GM18498 (cell line): ENCODE measurements at regions not wholly inside any gene's neighbourhood (a gene's known extent, or its start where the extent isn't known, plus 50 kb on each side); places are given as distances from the start of the nearest gene placed in this dataset.

Experiments
- ATAC-seq: cut with Tn5 transposase; IDR thresholded peaks from one replicate; pipeline ENCODE4 v1.9.1; 2021; ENCODE audit warnings: mild to moderate bottlenecking, moderate library complexity; ENCODE audit not compliant: unreplicated experiment

GRCh38 chr1:38579056-38579455 is 280.5 kb downstream of the RRAGC start:
- ATAC-seq: no peak

- ATAC-seq: no peak
These were observed 281.2 kb downstream of the RRAGC start for GRCh38 chr1:38578271-38578951.

- ATAC-seq: no peak
These were observed 281.7 kb downstream of the RRAGC start for GRCh38 chr1:38577937-38578270.

GRCh38 chr1:38577385-38577784 is 282.2 kb downstream of the RRAGC start:
- ATAC-seq: no peak

GRCh38 chr1:38576241-38576640 is 283.3 kb downstream of the RRAGC start:
- ATAC-seq: no peak

- no peak for ATAC-seq
These were observed 287.8 kb downstream of the RRAGC start for GRCh38 chr1:38571726-38572125.

- ATAC-seq: no peak
These were observed 289.0 kb downstream of the RRAGC start for GRCh38 chr1:38570657-38570975.

GRCh38 chr1:38569932-38570656 is 289.5 kb downstream of the RRAGC start:
- ATAC-seq: no peak

GRCh38 chr1:38568061-38568857 is 291.3 kb downstream of the RRAGC start:
- ATAC-seq: no peak

GRCh38 chr1:38567401-38567800 is 292.2 kb downstream of the RRAGC start:
- ATAC-seq: no peak

GRCh38 chr1:38565020-38565491 is 294.5 kb downstream of the RRAGC start:
- ATAC-seq: no peak

- ATAC-seq: no peak
These were observed 295.4 kb downstream of the RRAGC start for GRCh38 chr1:38563942-38564735.

- ATAC-seq: no peak
These were observed 297.8 kb downstream of the RRAGC start for GRCh38 chr1:38561725-38562124.

GRCh38 chr1:38561110-38561509 is 298.5 kb downstream of the RRAGC start:
- no peak for ATAC-seq

GRCh38 chr1:38560457-38560856 is 299.1 kb downstream of the RRAGC start:
- no peak for ATAC-seq

GRCh38 chr1:38559446-38560165 is 300.0 kb downstream of the RRAGC start:
- ATAC-seq: peak; percentile 69

- peak; percentile 34 for ATAC-seq
These were observed 300.8 kb downstream of the RRAGC start for GRCh38 chr1:38558500-38559445.

- ATAC-seq: no peak
These were observed 301.5 kb downstream of the RRAGC start for GRCh38 chr1:38558055-38558454.

- ATAC-seq: no peak
These were observed 304.0 kb downstream of the RRAGC start for GRCh38 chr1:38555594-38555993.
